ENCODE measurements at regions not wholly inside any gene's neighbourhood (a gene's known extent, or its start where the extent isn't known, plus 50 kb on each side); places are given as distances from the start of the nearest gene placed in this dataset.

GRCh38 chr19:30862876-30863275, 486.4 kb downstream of the TSHZ3 start:
- WGBS, 2 experiments (ENCODE audit: extremely low coverage in 1 of 2, insufficient coverage in 1 of 2, insufficient read length in 1 of 2, insufficient replicate concordance in 2 of 2, low coverage in 1 of 2, low lambda C conversion rate in 2 of 2, missing lambda C conversion rate in 1 of 2): 90% methylated on average over 19 of the region's 19 CpGs; no CpG with 5 or more reads in 1 of the 2 experiments
- H4K5ac ChIP-seq (ENCODE audit: insufficient read length, low read depth, low read length): no peak overlapping the region
- H3K18ac ChIP-seq (ENCODE audit: extremely low read depth, low read length): no peak overlapping the region
- ChIA-PET CTCF (ENCODE audit: partially characterized antibody) (interaction anchor here (0.9 to 1.4 kb wide), 3 partner anchors 20 to 176 kb away, joined by 3 to 4 read pairs (median 3); no protein-coding TSS in a partner anchor), POLR2A (ENCODE audit: partially characterized antibody) (no interaction called here)
- H3K4ac ChIP-seq (replicated peaks; ENCODE audit: insufficient read length, low read depth, low read length): no peak overlapping the region
- H3K23me2 ChIP-seq (ENCODE audit: low read depth, low read length): no peaks in the 10 kb centered on the region; the same call in 1 of the 2 replicates
- FAIRE-seq (no peak), DNase-seq (ENCODE audit: low read depth in 1 of 2, low spot score in 2 of 2) (no peak)
- no peak overlapping the region for H3K9ac ChIP-seq (replicated peaks in 1 of 4; ENCODE audit: extremely low read depth in 1 of 4, low read depth in 3 of 4, low read length in 3 of 4)
- H3K27me3 ChIP-seq (replicated peaks in 1 of 4; ENCODE audit: control insufficient read depth in 3 of 4, extremely low read depth in 1 of 4, insufficient read depth in 3 of 4, low read length in 3 of 4): no peaks in the 10 kb centered on the region
- H3K23ac ChIP-seq (ENCODE audit: insufficient read length): no peak overlapping the region
- no peak overlapping the region for H3K56ac ChIP-seq (replicated peaks; ENCODE audit: insufficient read length, low read depth, low read length)
- no peak overlapping the region for H2BK20ac ChIP-seq (ENCODE audit: low read length)
- H2AK5ac ChIP-seq (ENCODE audit: low read depth, low read length): no peak overlapping the region
- no peak overlapping the region for H2BK15ac ChIP-seq (ENCODE audit: low read length)
- H4K20me1 ChIP-seq (replicated peaks in 1 of 2; ENCODE audit: control insufficient read depth in 1 of 2, insufficient read depth in 2 of 2, low read length in 2 of 2): no peaks in the 10 kb centered on the region
- H4K91ac ChIP-seq (replicated peaks; ENCODE audit: insufficient read length, low read length): no peak overlapping the region
- no peaks in the 10 kb centered on the region for H3K36me3 ChIP-seq (ENCODE audit: control insufficient read depth in 2 of 4, insufficient read depth in 4 of 4, low read length in 3 of 4)
- no peak overlapping the region for H2AFZ ChIP-seq (ENCODE audit: low read length)
- no peak overlapping the region for H2BK5ac ChIP-seq (ENCODE audit: low read depth, low read length)
- H3K79me1 ChIP-seq (ENCODE audit: low read depth, low read length): no peaks in the 10 kb centered on the region
- no peak overlapping the region for H2BK12ac ChIP-seq (ENCODE audit: low read depth, low read length)
- no peak overlapping the region for H2BK120ac ChIP-seq (replicated peaks; ENCODE audit: low read depth, low read length)
- no peak overlapping the region for H3K14ac ChIP-seq (ENCODE audit: insufficient read length)
- H3K4me3 ChIP-seq (ENCODE audit: extremely low read depth in 1 of 4, insufficient read depth in 2 of 4, low read depth in 3 of 4, low read length in 4 of 4): no peak overlapping the region
- H4K8ac ChIP-seq (ENCODE audit: extremely low read depth, insufficient read depth, low read length): no peak overlapping the region
- no peaks in the 10 kb centered on the region for H3K4me1 ChIP-seq (replicated peaks in 1 of 4; ENCODE audit: control insufficient read depth in 3 of 4, insufficient read depth in 4 of 4, low read length in 3 of 4)
- no peaks in the 10 kb centered on the region for H3K9me3 ChIP-seq (ENCODE audit: insufficient read depth in 2 of 2, low read depth in 1 of 2, low read length in 1 of 2)
- H3K79me2 ChIP-seq (ENCODE audit: control insufficient read depth in 1 of 2, insufficient read depth in 2 of 2, low read length in 2 of 2): no peaks in the 10 kb centered on the region
- H3K27ac ChIP-seq (ENCODE audit: low read depth, low read length): no peak overlapping the region
- H3K4me2 ChIP-seq (ENCODE audit: insufficient read depth in 1 of 2, low read depth in 2 of 2, low read length in 2 of 2): no peak overlapping the region
- TF ChIP-seq SIN3A (conservative IDR thresholded peaks at IDR 0.05 in 1 of 2, IDR thresholded peaks at IDR 0.05 in 1 of 2; ENCODE audit: low read depth in 1 of 2, low read length in 2 of 2): no peak
- TF ChIP-seq USF2 (IDR thresholded peaks at IDR 0.05; ENCODE audit: low read length): no peak
- no peak for TF ChIP-seq CHD2 (IDR thresholded peaks at IDR 0.05; ENCODE audit: low read length)
- TF ChIP-seq ZNF274 (IDR thresholded peaks at IDR 0.05; ENCODE audit: borderline replicate concordance, extremely low read depth, low read length): no peak
- no peak for TF ChIP-seq GTF2F1 (IDR thresholded peaks at IDR 0.05; ENCODE audit: borderline replicate concordance, low read depth, low read length)
- no peak for TF ChIP-seq POLR2A (IDR thresholded peaks at IDR 0.05; ENCODE audit: control extremely low read depth in 1 of 2, low read depth in 2 of 2, low read length in 2 of 2)
- no peak for TF ChIP-seq CEBPB (IDR thresholded peaks at IDR 0.05; ENCODE audit: low read depth, low read length)
- no peak for TF ChIP-seq TEAD4 (IDR thresholded peaks at IDR 0.05; ENCODE audit: low read depth, low read length)
- TF ChIP-seq TAF7 (optimal IDR thresholded peaks at IDR 0.05; ENCODE audit: borderline replicate concordance, low read depth, low read length): no peak
- TF ChIP-seq RBBP5 (IDR thresholded peaks at IDR 0.05; ENCODE audit: borderline replicate concordance, low read depth, low read length): no peak
- TF ChIP-seq JUND (IDR thresholded peaks at IDR 0.05; ENCODE audit: low read length): no peak
- TF ChIP-seq CTBP2 (IDR thresholded peaks at IDR 0.05; ENCODE audit: borderline replicate concordance, insufficient read depth, insufficient read length, low read length): no peak
- TF ChIP-seq NRF1 (IDR thresholded peaks at IDR 0.05; ENCODE audit: low read depth, low read length): no peak
- TF ChIP-seq, protein P1, sequence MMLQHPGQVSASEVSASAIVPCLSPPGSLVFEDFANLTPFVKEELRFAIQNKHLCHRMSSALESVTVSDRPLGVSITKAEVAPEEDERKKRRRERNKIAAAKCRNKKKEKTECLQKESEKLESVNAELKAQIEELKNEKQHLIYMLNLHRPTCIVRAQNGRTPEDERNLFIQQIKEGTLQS (IDR thresholded peaks at IDR 0.05; ENCODE audit: insufficient read depth, low read depth, low read length): no peak
